ENCODE measurements at regions not wholly inside any gene's neighbourhood (a gene's known extent, or its start where the extent isn't known, plus 50 kb on each side); places are given as distances from the start of the nearest gene placed in this dataset.

DNA sequence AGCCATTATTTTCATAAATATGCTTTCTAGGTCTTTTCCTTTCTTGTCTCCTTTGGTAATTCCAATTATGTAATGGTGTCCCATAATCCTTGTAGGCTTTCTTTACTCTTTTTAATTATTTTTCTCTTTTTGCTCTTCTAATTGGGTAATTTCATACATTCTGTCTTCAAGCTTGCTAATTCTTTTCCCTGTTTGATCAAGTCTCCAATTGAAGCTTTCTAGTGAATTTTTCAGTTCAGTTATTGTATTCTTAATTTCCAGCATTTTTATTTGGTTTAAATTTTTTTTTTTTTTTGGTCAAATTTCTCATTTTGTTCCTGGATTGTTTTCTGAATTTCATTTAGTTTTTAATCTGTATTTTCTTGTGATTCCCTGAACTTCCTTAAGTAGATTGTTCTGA lies 74.9 kb upstream of the UST start:
- no peak overlapping the region for H3K9ac ChIP-seq (ENCODE audit: low read depth in 1 of 2, low read length in 2 of 2)
- no peaks in the 10 kb centered on the region for H3K36me3 ChIP-seq (ENCODE audit: control insufficient read depth in 4 of 4, insufficient read depth in 3 of 4, low read depth in 1 of 4, low read length in 3 of 4)
- no peak for TF ChIP-seq HNF4A (conservative IDR thresholded peaks at IDR 0.05)
- TF ChIP-seq, protein P1, sequence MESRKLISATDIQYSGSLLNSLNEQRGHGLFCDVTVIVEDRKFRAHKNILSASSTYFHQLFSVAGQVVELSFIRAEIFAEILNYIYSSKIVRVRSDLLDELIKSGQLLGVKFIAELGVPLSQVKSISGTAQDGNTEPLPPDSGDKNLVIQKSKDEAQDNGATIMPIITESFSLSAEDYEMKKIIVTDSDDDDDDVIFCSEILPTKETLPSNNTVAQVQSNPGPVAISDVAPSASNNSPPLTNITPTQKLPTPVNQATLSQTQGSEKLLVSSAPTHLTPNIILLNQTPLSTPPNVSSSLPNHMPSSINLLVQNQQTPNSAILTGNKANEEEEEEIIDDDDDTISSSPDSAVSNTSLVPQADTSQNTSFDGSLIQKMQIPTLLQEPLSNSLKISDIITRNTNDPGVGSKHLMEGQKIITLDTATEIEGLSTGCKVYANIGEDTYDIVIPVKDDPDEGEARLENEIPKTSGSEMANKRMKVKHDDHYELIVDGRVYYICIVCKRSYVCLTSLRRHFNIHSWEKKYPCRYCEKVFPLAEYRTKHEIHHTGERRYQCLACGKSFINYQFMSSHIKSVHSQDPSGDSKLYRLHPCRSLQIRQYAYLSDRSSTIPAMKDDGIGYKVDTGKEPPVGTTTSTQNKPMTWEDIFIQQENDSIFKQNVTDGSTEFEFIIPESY (IDR thresholded peaks at IDR 0.05), result no peak
- no peak for TF ChIP-seq NR2F2 (IDR thresholded peaks at IDR 0.05)
- TF ChIP-seq REST (IDR thresholded peaks at IDR 0.05), result no peak
- TF ChIP-seq RAD21 (IDR thresholded peaks at IDR 0.05), result no peak
- TF ChIP-seq MAX (IDR thresholded peaks at IDR 0.05), result no peak
- TF ChIP-seq, protein P2, sequence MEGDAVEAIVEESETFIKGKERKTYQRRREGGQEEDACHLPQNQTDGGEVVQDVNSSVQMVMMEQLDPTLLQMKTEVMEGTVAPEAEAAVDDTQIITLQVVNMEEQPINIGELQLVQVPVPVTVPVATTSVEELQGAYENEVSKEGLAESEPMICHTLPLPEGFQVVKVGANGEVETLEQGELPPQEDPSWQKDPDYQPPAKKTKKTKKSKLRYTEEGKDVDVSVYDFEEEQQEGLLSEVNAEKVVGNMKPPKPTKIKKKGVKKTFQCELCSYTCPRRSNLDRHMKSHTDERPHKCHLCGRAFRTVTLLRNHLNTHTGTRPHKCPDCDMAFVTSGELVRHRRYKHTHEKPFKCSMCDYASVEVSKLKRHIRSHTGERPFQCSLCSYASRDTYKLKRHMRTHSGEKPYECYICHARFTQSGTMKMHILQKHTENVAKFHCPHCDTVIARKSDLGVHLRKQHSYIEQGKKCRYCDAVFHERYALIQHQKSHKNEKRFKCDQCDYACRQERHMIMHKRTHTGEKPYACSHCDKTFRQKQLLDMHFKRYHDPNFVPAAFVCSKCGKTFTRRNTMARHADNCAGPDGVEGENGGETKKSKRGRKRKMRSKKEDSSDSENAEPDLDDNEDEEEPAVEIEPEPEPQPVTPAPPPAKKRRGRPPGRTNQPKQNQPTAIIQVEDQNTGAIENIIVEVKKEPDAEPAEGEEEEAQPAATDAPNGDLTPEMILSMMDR (IDR thresholded peaks at IDR 0.05; ENCODE audit: low read depth, low read length, missing input control), result no peak
- no peak for TF ChIP-seq GABPA (IDR thresholded peaks at IDR 0.05 in 1 of 2, conservative IDR thresholded peaks at IDR 0.05 in 1 of 2)
- TF ChIP-seq TAF1 (conservative IDR thresholded peaks at IDR 0.05), result no peak
- no peak for TF ChIP-seq HNF4G (IDR thresholded peaks at IDR 0.05)
- TF ChIP-seq JUND (IDR thresholded peaks at IDR 0.05), result no peak
- no peak for TF ChIP-seq RXRA (IDR thresholded peaks at IDR 0.05)
- TF ChIP-seq, protein P3, sequence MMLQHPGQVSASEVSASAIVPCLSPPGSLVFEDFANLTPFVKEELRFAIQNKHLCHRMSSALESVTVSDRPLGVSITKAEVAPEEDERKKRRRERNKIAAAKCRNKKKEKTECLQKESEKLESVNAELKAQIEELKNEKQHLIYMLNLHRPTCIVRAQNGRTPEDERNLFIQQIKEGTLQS (IDR thresholded peaks at IDR 0.05), result no peak
- peaks cover 0 to 2% (median 0%) of the 10 kb centered on the region in 4 donors for H3K27me3 ChIP-seq (ENCODE audit: control insufficient read depth in 4 of 4, insufficient read depth in 4 of 4, low read length in 3 of 4)
- no peak for DNase-seq (ENCODE audit: low spot score)
- H3K4me3 ChIP-seq (ENCODE audit: low read depth in 1 of 3, low read length in 3 of 3), result no peak overlapping the region
- H3K9me3 ChIP-seq (ENCODE audit: control insufficient read depth in 4 of 4, low read length in 3 of 4), result peaks cover 4 to 9% (median 6%) of the 10 kb centered on the region in 4 donors
- no peaks in the 10 kb centered on the region for H3K4me1 ChIP-seq (ENCODE audit: control insufficient read depth in 4 of 4, insufficient read depth in 4 of 4, low read length in 3 of 4)
- H3K27ac ChIP-seq (ENCODE audit: low read depth in 1 of 2, low read length in 2 of 2), result no peak overlapping the region

GRCh38 chr6:148674306-148674705 lies 72.5 kb upstream of the UST start:
- no peak for DNase-seq (ENCODE audit: low spot score)
- no peak overlapping the region for H3K27ac ChIP-seq (ENCODE audit: low read depth in 1 of 2, low read length in 2 of 2)
- H3K9ac ChIP-seq (ENCODE audit: low read depth in 1 of 2, low read length in 2 of 2), result no peak overlapping the region
- peaks cover 0 to 2% (median 0%) of the 10 kb centered on the region in 4 donors for H3K27me3 ChIP-seq (ENCODE audit: control insufficient read depth in 4 of 4, insufficient read depth in 4 of 4, low read length in 3 of 4)
- WGBS, result 85% methylated on average over 1 of the region's 1 CpG
- peaks cover 3 to 9% (median 4%) of the 10 kb centered on the region in 4 donors for H3K9me3 ChIP-seq (ENCODE audit: control insufficient read depth in 4 of 4, low read length in 3 of 4)
- no peak overlapping the region for H3K4me3 ChIP-seq (ENCODE audit: low read depth in 1 of 3, low read length in 3 of 3)
- TF ChIP-seq FOXA2 (IDR thresholded peaks at IDR 0.05) (no peak), SP1 (IDR thresholded peaks at IDR 0.05) (no peak), GABPA (IDR thresholded peaks at IDR 0.05 in 1 of 2, conservative IDR thresholded peaks at IDR 0.05 in 1 of 2) (no peak), HNF4G (IDR thresholded peaks at IDR 0.05) (no peak), NR2F2 (IDR thresholded peaks at IDR 0.05) (no peak)
- TF ChIP-seq, protein P1 (IDR thresholded peaks at IDR 0.05), result no peak
- no peaks in the 10 kb centered on the region for H3K4me1 ChIP-seq (ENCODE audit: control insufficient read depth in 4 of 4, insufficient read depth in 4 of 4, low read length in 3 of 4)
- H3K36me3 ChIP-seq (ENCODE audit: control insufficient read depth in 4 of 4, insufficient read depth in 3 of 4, low read depth in 1 of 4, low read length in 3 of 4), result no peaks in the 10 kb centered on the region
